ENCODE measurements at regions not wholly inside any gene's neighbourhood (a gene's known extent, or its start where the extent isn't known, plus 50 kb on each side); places are given as distances from the start of the nearest gene placed in this dataset.

GRCh38 chr13:40366119-40366518 is 300.3 kb downstream of the FOXO1 start:
- H3K4me3 ChIP-seq: no peak overlapping the region
- in situ Hi-C loops (cut with MboI) (no loop called here), intact Hi-C loops (cut with micrococcal nuclease; ENCODE audit: unreplicated experiment) (no loop called here)
- no peaks in the 10 kb centered on the region for H3K36me3 ChIP-seq (ENCODE audit: control insufficient read depth in 2 of 2, insufficient read depth in 2 of 2, low read length in 1 of 2)
- BruUV-seq (replicated peaks): no TSS peak
- H3K27me3 ChIP-seq (replicated peaks in 1 of 2; ENCODE audit: control insufficient read depth in 2 of 2, insufficient read depth in 2 of 2, low read length in 1 of 2): no peaks in the 10 kb centered on the region
- ChIA-PET POLR2A (no interaction called here), RAD21 (ENCODE audit: unreplicated experiment) (no interaction called here), SMC1A (ENCODE audit: uncharacterized antibody, unreplicated experiment) (interaction anchor here (0.5 to 0.7 kb wide), 3 partner anchors 11 to 111 kb away, joined by 3 to 4 read pairs (median 3); no protein-coding TSS in a partner anchor), CTCF (no interaction called here)
- H3K9me3 ChIP-seq (replicated peaks; ENCODE audit: control insufficient read depth, insufficient read depth, low read length): no peaks in the 10 kb centered on the region; the same call in 2 of the 3 replicates
- DNase-seq (ENCODE audit: low read depth, low spot score) (no peak), ATAC-seq (peak; percentile 34; the same call in 1 of the 3 replicates), FAIRE-seq (no peak)
- H3K4me2 ChIP-seq (ENCODE audit: control insufficient read depth, insufficient read depth): no peak overlapping the region
- H2AFZ ChIP-seq (ENCODE audit: control insufficient read depth, low read depth, low read length): no peak overlapping the region
- H3K79me2 ChIP-seq (ENCODE audit: control insufficient read depth, insufficient read depth, low read length): no peaks in the 10 kb centered on the region
- H3K4me1 ChIP-seq (ENCODE audit: control insufficient read depth, insufficient read depth, low read length): no peaks in the 10 kb centered on the region
- TF ChIP-seq ESRRA (IDR thresholded peaks at IDR 0.05; ENCODE audit: low read length) (no peak), SPI1 (IDR thresholded peaks at IDR 0.05; ENCODE audit: borderline replicate concordance, insufficient read depth, low read depth, low read length) (peak; percentile 74), ZNF207 (IDR thresholded peaks at IDR 0.05; ENCODE audit: borderline replicate concordance) (no peak)
- no peaks in the 10 kb centered on the region for H4K20me1 ChIP-seq (ENCODE audit: control insufficient read depth, insufficient read depth)
- no peak overlapping the region for H3K27ac ChIP-seq (ENCODE audit: control insufficient read depth, insufficient read depth)
- WGBS (ENCODE audit: insufficient coverage, insufficient replicate concordance, low lambda C conversion rate, missing lambda C conversion rate): 61% methylated on average over 6 of the region's 6 CpGs
- H3K9ac ChIP-seq (ENCODE audit: control insufficient read depth, insufficient read depth, low read length): no peak overlapping the region

- CTCF ChIA-PET: interaction anchor here (0.7 kb wide), 2 partner anchors 71 to 1453 kb away, joined by 3 read pairs; no protein-coding TSS in a partner anchor
These were observed 298.1 kb downstream of the FOXO1 start for GRCh38 chr13:40368127-40368891.

More at GRCh38 chr13:40368127-40368891, 298.1 kb downstream of the FOXO1 start:
- no peaks in the 10 kb centered on the region for H3K4me1 ChIP-seq (ENCODE audit: control insufficient read depth, insufficient read depth, low read length)
- H3K9ac ChIP-seq (ENCODE audit: control insufficient read depth, insufficient read depth, low read length): no peak overlapping the region
- in situ Hi-C loops (cut with MboI) (no loop called here), intact Hi-C loops (cut with micrococcal nuclease; ENCODE audit: unreplicated experiment) (no loop called here)
- no TSS peak for BruUV-seq (replicated peaks)
- no peak overlapping the region for H3K27ac ChIP-seq (ENCODE audit: control insufficient read depth, insufficient read depth)
- ATAC-seq (no peak), FAIRE-seq (no peak), DNase-seq (ENCODE audit: low read depth, low spot score) (no peak)
- no peaks in the 10 kb centered on the region for H3K79me2 ChIP-seq (ENCODE audit: control insufficient read depth, insufficient read depth, low read length)
- no peak for TF ChIP-seq HDAC6 (IDR thresholded peaks at IDR 0.05; ENCODE audit: unreplicated experiment)
- TF ChIP-seq ZNF24 (IDR thresholded peaks at IDR 0.05): no peak
- no peak for TF ChIP-seq ELK1 (IDR thresholded peaks at IDR 0.05; ENCODE audit: low read depth, low read length)
- ChIA-PET POLR2A (no interaction called here), RAD21 (ENCODE audit: unreplicated experiment) (interaction anchor here (1.2 kb wide), 1 partner anchor 32 kb away, joined by 3 read pairs; no protein-coding TSS in a partner anchor), SMC1A (ENCODE audit: uncharacterized antibody, unreplicated experiment) (interaction anchor here (0.9 to 1.6 kb wide), 2 partner anchors 31 to 458 kb away, joined by 3 to 4 read pairs; no protein-coding TSS in a partner anchor)
- H2AFZ ChIP-seq (ENCODE audit: control insufficient read depth, low read depth, low read length): no peak overlapping the region
- H4K20me1 ChIP-seq (ENCODE audit: control insufficient read depth, insufficient read depth): no peaks in the 10 kb centered on the region
- no peak overlapping the region for H3K4me2 ChIP-seq (ENCODE audit: control insufficient read depth, insufficient read depth)
- H3K4me3 ChIP-seq: no peak overlapping the region
- WGBS (ENCODE audit: insufficient coverage, insufficient replicate concordance, low lambda C conversion rate, missing lambda C conversion rate): 34% methylated on average over 6 of the region's 6 CpGs
- H3K9me3 ChIP-seq (replicated peaks; ENCODE audit: control insufficient read depth, insufficient read depth, low read length): no peaks in the 10 kb centered on the region
- H3K36me3 ChIP-seq (ENCODE audit: control insufficient read depth in 2 of 2, insufficient read depth in 2 of 2, low read length in 1 of 2): no peaks in the 10 kb centered on the region
- H3K27me3 ChIP-seq (replicated peaks in 1 of 2; ENCODE audit: control insufficient read depth in 2 of 2, insufficient read depth in 2 of 2, low read length in 1 of 2): no peaks in the 10 kb centered on the region
